GM12891 (cell line): ENCODE measurements at regions not wholly inside any gene's neighbourhood (a gene's known extent, or its start where the extent isn't known, plus 50 kb on each side); places are given as distances from the start of the nearest gene placed in this dataset.
"Not testable (repeated sequence)": the region's sequence is repeated elsewhere in the genome, so short reads cannot be mapped to it uniquely, and the experiment has no call there.

ENCODE experiments used
- DNase-seq: peaks from one replicate; pipeline ENCODE4 v3.0.0; 2011; ENCODE audit warnings: low spot score; ENCODE audit not compliant: insufficient read length
- FAIRE-seq: peaks from 2 replicates; lab custom pipeline; 2011; peaks lifted over from hg19 to GRCh38; lab: Jason Lieb, UNC
- PAX5 ChIP-seq: IDR thresholded peaks from 2 replicates; pipeline ENCODE4 v1.6.1; 2011; ENCODE audit warnings: low read length, moderate library complexity, mild to moderate bottlenecking; ENCODE audit not compliant: insufficient read depth, severe bottlenecking
- POLR2A ChIP-seq: IDR thresholded peaks from 2 replicates; pipeline ENCODE4 v1.6.1; 2011; ENCODE audit warnings: low read depth, low read length, control low read depth
- POLR2AphosphoS5 ChIP-seq: IDR thresholded peaks from 2 replicates; pipeline ENCODE4 v1.6.1; 2011; ENCODE audit warnings: low read depth, low read length, control low read depth
- POU2F2 ChIP-seq: IDR thresholded peaks from 2 replicates; pipeline ENCODE4 v1.6.1; 2011; ENCODE audit warnings: low read depth, mild to moderate bottlenecking, control low read depth, low read length, moderate library complexity
- SPI1 ChIP-seq: IDR thresholded peaks from 2 replicates; pipeline ENCODE4 v1.6.1; 2011; ENCODE audit warnings: low read depth, low read length, control low read depth
- TAF1 ChIP-seq: IDR thresholded peaks from 2 replicates; pipeline ENCODE4 v1.6.1; 2011; ENCODE audit warnings: low read depth, low read length, control low read depth

- no peak for DNase-seq
- TF ChIP-seq SPI1, result no peak
- TF ChIP-seq PAX5, result no peak
- TF ChIP-seq POLR2AphosphoS5, result no peak
- no peak for TF ChIP-seq TAF1
- no peak for TF ChIP-seq POLR2A
- TF ChIP-seq POU2F2, result no peak
- FAIRE-seq, result no peak
Observed at GRCh38 chr4:147220833-147221232, 260.1 kb upstream of the EDNRA start.

DNA sequence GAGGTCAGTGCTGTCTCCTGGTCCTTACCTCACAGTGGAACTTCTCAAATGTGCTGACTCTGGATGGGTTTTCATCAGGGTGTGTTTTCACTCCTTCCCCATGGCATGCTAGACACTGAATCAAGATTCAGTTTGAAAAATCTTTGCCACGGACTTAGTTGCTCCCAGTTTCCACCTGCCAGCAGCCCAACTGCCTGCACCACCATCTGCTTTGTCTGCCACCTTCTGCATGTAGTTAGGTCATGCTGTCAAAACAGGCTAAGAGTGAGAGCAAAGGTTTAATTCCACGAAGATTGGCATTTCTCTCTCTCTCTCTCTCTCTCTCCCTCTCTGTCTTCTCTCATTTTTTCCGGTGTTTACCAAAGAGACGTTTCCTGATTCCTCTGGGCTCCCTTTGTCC lies 258.0 kb upstream of the EDNRA start:
- DNase-seq (no peak), FAIRE-seq (no peak)
- TF ChIP-seq POU2F2, result no peak

DNA sequence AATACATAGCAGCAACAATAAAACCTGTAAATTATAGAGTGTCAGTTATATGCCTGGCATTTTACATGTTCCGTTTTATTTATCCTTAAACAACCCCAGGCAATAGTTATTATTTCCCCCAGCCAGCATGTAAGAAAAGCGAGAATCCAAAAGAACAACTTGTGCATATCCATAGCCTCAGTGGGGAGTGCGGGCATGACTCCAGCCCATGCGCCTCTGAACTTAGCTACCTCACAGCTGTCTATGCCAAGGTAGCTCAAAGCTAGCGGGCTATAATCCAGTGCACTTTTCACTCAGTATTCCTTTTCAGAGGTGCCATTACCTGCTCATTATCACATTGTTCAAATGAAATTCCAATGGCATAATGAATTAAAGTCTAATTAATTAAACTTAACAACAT lies 257.3 kb upstream of the EDNRA start:
- FAIRE-seq (no peak), DNase-seq (no peak)
- no peak for TF ChIP-seq PAX5
- TF ChIP-seq POLR2AphosphoS5, result no peak
- TF ChIP-seq TAF1, result no peak
- no peak for TF ChIP-seq POLR2A
- TF ChIP-seq POU2F2, result no peak
- TF ChIP-seq SPI1, result no peak

DNA sequence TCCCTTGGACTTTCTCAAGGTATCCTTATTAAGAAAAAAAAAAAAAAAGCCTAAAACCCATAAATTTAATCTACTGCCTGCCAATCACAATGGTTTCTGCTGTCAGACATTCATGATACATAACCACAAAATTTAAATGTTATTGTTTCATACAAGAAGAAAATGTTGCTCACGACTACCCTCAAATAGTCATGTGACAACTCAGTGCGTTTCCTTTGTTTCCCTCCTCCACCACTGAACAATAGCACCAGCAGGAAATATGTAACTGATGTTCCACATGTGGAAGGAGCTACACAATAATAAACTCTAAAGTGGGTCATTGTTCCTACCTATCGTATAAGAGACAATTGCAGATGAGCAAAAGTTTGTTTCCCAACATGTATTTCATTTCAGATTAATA lies 244.1 kb upstream of the EDNRA start:
- DNase-seq (no peak), FAIRE-seq (no peak)
- TF ChIP-seq TAF1 (no peak), POU2F2 (no peak), SPI1 (no peak), POLR2AphosphoS5 (no peak), PAX5 (no peak), POLR2A (no peak)

DNA sequence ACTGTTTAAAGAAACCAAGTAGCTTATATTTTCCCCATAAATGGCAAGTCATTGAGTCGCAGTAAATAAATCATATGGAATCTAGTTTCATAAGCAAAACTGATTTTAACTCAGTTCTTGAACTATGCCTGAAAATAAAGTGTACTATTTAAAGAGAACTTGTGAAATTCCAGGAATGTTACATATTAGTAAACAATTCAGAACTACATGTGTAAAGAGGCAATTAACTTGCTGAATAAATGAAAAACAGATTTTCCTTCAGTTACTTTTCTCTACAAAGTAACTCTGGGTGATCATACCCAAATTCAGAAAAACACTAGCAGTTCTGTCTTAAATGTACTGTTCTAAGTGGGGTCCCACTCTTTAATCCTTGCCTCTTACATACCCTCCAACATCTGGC lies 236.1 kb upstream of the EDNRA start:
- no peak for DNase-seq
- no peak for FAIRE-seq

DNA sequence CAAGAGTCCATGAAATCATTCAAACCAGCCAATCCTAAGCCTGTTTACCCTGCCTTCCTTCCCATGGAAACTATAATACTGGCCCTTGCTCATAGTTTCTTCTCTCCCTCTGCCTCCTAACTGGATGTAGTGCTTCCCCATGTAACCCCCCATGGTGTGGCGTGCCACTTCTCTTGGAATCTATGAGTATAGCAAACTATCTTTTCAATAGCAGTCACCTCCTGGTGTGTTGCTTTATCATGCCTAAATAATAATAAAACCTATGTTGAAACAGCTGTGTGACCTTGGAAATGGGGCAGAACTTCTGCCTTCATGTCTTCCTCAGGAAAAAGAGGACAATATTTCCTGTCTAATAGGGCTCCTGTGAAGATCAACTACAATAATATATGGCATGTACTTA lies 234.8 kb upstream of the EDNRA start:
- DNase-seq (no peak), FAIRE-seq (no peak)
- TF ChIP-seq POLR2AphosphoS5 (no peak), PAX5 (no peak), TAF1 (no peak), POU2F2 (no peak), POLR2A (no peak)

More for the DNA sequence above, 236.1 kb upstream of the EDNRA start:
- TF ChIP-seq POLR2A (no peak), PAX5 (no peak), POLR2AphosphoS5 (no peak), SPI1 (no peak), TAF1 (no peak), POU2F2 (no peak)

GRCh38 chr4:147246528-147246927 lies 234.4 kb upstream of the EDNRA start:
- DNase-seq, FAIRE-seq: not testable (repeated sequence)

DNA sequence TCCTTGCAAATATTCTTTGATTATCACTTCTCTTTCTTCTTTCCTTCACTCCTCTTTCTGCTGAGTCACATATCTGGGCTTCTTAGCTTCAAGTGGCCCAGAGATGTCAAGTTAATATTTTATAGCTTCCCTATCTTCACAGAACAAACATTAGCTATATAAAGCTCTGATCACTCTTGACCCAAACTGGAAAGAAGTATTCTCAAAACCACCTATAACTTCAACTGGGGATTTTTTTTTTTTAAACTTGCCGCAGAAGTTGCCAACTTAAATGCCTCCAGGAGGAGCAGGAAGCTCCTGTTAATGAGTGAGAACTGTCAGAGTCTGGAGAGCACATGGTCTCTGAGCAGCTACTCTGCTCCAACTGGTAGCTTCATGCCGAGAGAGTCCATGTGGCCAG lies 233.3 kb upstream of the EDNRA start:
- DNase-seq, result no peak
- FAIRE-seq, result no peak
- TF ChIP-seq POLR2A, result no peak
- TF ChIP-seq POU2F2, result no peak
- TF ChIP-seq SPI1, result no peak
- TF ChIP-seq TAF1, result no peak
- no peak for TF ChIP-seq POLR2AphosphoS5
- TF ChIP-seq PAX5, result no peak

GRCh38 chr4:147250062-147250461 lies 230.8 kb upstream of the EDNRA start:
- DNase-seq, result no peak
- no peak for FAIRE-seq
- no peak for TF ChIP-seq PAX5
- no peak for TF ChIP-seq POLR2AphosphoS5
- no peak for TF ChIP-seq POLR2A
- no peak for TF ChIP-seq POU2F2
- TF ChIP-seq TAF1, result no peak
- no peak for TF ChIP-seq SPI1

- not testable (repeated sequence) for DNase-seq, FAIRE-seq
Observed at GRCh38 chr4:147255268-147255667, 225.6 kb upstream of the EDNRA start.

DNA sequence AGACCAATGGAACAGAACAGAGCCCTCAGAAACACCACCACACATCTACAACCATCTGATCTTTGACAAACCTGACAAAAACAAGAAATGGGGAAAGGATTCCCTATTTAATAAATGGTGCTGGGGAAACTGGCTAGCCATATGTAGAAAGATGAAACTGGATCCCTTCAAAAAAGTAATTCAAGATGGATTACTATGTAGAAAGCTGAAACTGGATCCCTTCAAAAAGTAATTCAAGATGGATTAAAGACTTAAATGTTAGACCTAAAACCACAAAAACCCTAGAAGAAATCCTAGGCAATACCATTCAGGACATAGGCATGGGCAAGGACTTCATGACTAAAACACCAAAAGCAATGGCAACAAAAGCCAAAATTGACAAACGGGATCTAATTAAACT lies 221.6 kb upstream of the EDNRA start:
- not testable (repeated sequence) for DNase-seq, FAIRE-seq

GRCh38 chr4:147284256-147284835 lies 196.6 kb upstream of the EDNRA start:
- FAIRE-seq, result no peak

More at GRCh38 chr4:147284256-147284835, 196.6 kb upstream of the EDNRA start:
- DNase-seq, result no peak
- TF ChIP-seq POLR2AphosphoS5, result no peak
- no peak for TF ChIP-seq SPI1
- TF ChIP-seq PAX5, result no peak
- no peak for TF ChIP-seq TAF1
- no peak for TF ChIP-seq POLR2A
- no peak for TF ChIP-seq POU2F2
